RWPE1 (cell line): ENCODE measurements at regions not wholly inside any gene's neighbourhood (a gene's known extent, or its start where the extent isn't known, plus 50 kb on each side); places are given as distances from the start of the nearest gene placed in this dataset.

Experiments used
- CTCF ChIA-PET: fragments of 350-600 bp; sonication (Branson Sonifier 250); formaldehyde crosslinking; extraction: SDS; loops from one replicate; lab custom pipeline; 2021; lab: Yijun Ruan, JAX
- POLR2A ChIA-PET: fragments of 400-600 bp; formaldehyde crosslinking; extraction: SDS; loops from one replicate; lab custom pipeline; 2020; ENCODE audit warnings: antibody characterized with exemption; ENCODE audit not compliant: low non-redundant PET; lab: Yijun Ruan, JAX
- DNase-seq: peaks from one replicate; pipeline ENCODE4 v3.0.0; 2012; ENCODE audit warnings: low spot score
- H3K27ac ChIP-seq: fragments of 450-650 bp; 2 replicates; pipeline ENCODE4 v1.5.1; 2017
- TF ChIP-seq, protein P1 (sequence below): fragments of 450-650 bp; conservative IDR thresholded peaks from 2 replicates; pipeline ENCODE4 v1.5.1; 2017; ENCODE audit warnings: low read depth, mild to moderate bottlenecking

DNA sequence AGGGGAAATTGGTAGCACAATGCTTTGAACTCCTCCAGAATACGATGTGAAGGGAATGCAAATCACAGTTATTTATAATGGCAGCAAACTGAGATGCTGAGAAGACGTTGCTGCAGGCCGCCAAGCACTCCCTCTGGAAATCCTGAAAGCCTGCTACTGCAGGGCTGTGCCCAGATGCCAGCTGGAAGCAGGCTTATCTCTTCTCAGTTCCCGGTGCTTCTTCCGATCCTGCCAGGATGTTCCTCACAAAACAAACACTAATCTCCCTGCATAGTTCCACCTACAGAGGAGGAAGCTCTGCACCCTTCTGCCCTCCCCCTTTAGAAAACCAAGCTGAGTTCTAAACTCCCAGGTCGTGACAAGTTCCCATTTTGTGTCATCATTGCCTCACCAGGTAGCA lies 201.7 kb upstream of the BCL6 start:
- DNase-seq, result no peak
- CTCF ChIA-PET, result interaction anchor here (0.7 kb wide), 1 partner anchor 348 kb away, joined by 3 read pairs; no protein-coding TSS in a partner anchor
- TF ChIP-seq, protein P1, sequence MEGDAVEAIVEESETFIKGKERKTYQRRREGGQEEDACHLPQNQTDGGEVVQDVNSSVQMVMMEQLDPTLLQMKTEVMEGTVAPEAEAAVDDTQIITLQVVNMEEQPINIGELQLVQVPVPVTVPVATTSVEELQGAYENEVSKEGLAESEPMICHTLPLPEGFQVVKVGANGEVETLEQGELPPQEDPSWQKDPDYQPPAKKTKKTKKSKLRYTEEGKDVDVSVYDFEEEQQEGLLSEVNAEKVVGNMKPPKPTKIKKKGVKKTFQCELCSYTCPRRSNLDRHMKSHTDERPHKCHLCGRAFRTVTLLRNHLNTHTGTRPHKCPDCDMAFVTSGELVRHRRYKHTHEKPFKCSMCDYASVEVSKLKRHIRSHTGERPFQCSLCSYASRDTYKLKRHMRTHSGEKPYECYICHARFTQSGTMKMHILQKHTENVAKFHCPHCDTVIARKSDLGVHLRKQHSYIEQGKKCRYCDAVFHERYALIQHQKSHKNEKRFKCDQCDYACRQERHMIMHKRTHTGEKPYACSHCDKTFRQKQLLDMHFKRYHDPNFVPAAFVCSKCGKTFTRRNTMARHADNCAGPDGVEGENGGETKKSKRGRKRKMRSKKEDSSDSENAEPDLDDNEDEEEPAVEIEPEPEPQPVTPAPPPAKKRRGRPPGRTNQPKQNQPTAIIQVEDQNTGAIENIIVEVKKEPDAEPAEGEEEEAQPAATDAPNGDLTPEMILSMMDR, result no peak
- no peak overlapping the region for H3K27ac ChIP-seq
- POLR2A ChIA-PET, result no interaction called here

DNA sequence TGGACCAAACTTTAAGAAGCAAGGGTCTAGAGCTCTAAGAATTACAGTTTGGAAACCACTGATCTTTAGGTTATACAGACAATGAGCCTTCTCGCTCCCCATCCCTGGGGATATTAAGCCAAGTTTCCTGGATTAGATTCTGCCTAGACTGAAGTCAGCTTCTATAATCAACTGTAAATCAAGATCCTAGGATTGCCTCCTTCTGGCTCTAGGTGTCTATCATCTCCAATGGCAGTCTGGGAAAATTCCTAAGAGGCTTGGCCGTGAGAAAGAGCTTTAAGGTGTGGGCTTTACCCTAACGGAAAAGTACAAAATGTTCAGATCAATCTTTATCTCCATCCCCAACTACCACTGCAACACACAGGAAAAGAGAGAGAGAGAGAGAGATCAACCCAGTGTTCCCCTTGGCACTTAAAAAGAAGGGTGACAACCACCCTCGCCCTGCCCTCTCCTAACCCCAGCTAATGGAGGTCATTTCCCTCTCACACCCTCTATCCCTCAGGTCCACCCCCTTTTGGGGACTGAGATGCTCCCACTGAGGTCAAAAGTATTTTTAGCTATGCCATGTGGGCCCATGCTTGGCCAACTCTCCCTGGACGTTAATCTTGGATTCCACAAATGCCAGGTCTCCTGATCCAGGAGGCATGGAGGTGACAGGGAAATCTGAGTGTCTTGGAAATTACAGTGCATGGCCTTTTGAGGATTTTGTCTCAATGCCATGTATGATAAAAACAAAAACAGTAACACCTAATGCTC lies 202.8 kb upstream of the BCL6 start:
- no peak for DNase-seq
- TF ChIP-seq, protein P1, result no peak
- no peak overlapping the region for H3K27ac ChIP-seq
- CTCF ChIA-PET, result no interaction called here
- POLR2A ChIA-PET, result no interaction called here

DNA sequence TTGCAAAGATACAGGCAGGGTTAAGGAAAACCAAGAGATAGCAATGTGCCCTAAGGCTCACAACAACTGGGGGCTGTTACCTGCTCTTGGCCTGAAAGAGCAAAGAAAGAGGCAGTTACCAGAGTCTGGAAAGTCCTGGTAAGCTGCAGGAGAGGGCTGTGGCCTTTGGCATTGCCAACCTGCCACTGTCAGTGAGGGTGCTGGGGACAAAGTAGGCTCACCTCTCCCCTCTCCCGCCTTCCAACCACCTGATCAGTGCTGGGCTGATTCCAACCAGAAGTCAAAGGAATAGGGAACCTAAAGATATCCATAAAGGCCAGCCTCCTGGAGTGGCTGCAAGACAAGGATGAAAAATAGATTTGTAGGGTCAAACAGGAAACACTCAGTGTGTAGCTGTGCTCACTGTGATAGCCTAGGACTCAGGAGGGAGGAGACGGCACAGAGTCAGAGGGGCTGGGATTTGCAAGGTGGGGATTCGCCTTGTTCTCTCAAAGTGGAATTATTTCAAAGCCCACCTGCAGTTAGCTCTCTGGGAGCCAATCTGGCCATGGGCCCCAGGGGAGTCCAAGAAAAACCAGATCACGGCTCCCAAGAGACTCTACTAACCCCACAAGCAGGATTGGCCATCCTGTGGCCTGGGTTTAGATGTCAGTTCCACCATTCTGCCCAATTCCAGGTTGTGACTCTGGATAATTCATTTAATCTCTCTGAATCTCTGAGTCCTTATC lies 204.0 kb upstream of the BCL6 start:
- no peak overlapping the region for H3K27ac ChIP-seq
- DNase-seq, result no peak
- TF ChIP-seq, protein P1, result no peak
- POLR2A ChIA-PET, result no interaction called here
- CTCF ChIA-PET, result interaction anchor here (0.6 kb wide), 1 partner anchor 61 kb away, joined by 3 read pairs; no protein-coding TSS in a partner anchor

DNA sequence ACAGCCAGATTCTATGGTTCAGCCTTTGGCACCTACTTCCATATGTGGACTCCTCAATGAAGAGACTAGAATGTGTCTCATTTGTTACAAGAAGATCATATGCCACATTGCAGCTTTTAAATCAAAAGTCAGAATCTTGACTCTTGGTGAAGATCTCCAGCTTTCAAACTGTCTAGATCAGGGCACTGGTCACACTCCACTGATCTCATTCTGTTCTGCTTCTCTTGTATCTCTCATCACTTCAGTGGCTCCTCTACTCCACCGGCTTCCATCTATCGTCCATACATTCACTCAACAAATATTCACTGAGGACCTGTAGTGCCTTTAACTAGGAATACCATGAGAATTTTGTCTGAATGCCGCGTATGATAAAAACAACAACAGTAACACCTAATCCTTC lies 203.3 kb upstream of the LPP start:
- ChIA-PET CTCF (interaction anchor here (0.5 kb wide), 1 partner anchor 137 kb away, joined by 4 read pairs; no protein-coding TSS in a partner anchor), POLR2A (no interaction called here)
- TF ChIP-seq, protein P1, result no peak
- DNase-seq, result no peak
- no peak overlapping the region for H3K27ac ChIP-seq

DNA sequence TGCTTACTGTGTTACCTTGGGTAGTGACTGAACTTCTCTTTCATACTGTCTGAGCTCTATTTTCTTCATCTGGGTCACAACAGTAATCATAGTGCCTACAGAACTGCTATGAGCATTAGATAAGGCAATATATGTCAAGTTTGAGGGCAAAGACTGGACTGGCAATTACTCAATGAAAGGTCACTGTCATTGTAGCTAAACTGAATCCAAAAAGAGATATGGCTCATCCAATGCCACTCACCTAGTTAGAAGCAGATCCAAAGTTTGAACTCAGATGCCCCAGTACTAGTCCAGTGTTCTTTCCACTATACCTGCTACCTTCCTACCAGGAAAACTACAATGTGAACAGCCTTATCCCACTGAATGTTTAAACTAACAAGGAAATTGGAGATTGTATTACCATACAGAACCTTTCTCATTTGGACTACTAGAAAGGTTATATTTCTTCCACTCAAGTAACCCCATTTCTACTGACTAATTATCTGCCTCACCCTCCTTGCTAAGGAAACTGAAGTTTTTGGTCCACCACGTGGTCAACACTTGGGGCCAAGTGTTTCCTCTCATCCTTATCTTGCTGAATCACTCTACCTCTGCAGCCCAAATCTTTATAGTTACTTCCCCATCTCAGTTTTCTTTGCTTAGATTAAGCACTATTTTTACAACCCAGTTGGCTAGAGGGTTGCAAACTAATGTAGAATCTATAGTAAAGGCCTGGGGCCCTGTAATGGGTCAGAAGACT lies 202.3 kb upstream of the LPP start:
- ChIA-PET CTCF (no interaction called here), POLR2A (no interaction called here)
- H3K27ac ChIP-seq, result no peak overlapping the region
- TF ChIP-seq, protein P1, result no peak
- no peak for DNase-seq

DNA sequence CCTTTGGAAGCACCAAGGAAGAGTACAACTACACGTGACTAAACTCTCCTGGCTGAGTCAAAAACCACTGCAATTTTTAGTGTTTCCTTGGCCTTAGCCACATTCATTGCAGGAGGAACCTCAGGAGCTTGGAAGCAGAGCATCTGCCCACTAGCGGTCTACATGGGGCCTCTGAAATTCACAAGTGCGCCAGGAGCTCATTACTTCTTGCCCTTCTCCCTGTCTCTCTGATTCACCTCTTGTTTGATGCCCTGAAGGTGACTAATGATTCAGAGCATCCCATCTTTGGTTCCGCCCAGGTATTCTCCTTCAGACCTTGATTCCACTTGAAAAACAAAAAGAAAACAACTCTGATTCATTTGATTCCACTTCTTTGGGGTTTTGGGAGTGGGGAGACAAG lies 201.1 kb upstream of the LPP start:
- POLR2A ChIA-PET, result no interaction called here
- CTCF ChIA-PET, result interaction anchor here (0.7 kb wide), 1 partner anchor 23 kb away, joined by 3 read pairs; no protein-coding TSS in a partner anchor
- TF ChIP-seq, protein P1, result no peak
- H3K27ac ChIP-seq, result no peak overlapping the region
- peak; percentile 16 for DNase-seq
